ENCODE measurements at regions not wholly inside any gene's neighbourhood (a gene's known extent, or its start where the extent isn't known, plus 50 kb on each side); places are given as distances from the start of the nearest gene placed in this dataset.

- Histone ChIP-seq H3K27ac (ENCODE audit: insufficient read depth, low read length) (no peak overlapping the region), H3K79me2 (ENCODE audit: control insufficient read depth, insufficient read depth, low read length) (no peaks in the 10 kb centered on the region), H4K20me1 (ENCODE audit: control insufficient read depth, extremely low read depth, insufficient read depth, low read length) (no peaks in the 10 kb centered on the region), H3K4me3 (replicated peaks in 1 of 4; ENCODE audit: control extremely low read depth in 1 of 4, insufficient read depth in 1 of 4, low read depth in 3 of 4, low read length in 4 of 4) (no peak overlapping the region), H3K9ac (ENCODE audit: insufficient read depth, low read length) (no peak overlapping the region), H2AFZ (ENCODE audit: low read length) (no peak overlapping the region), H3K4me2 (ENCODE audit: extremely low read depth, insufficient read depth, low read length) (no peak overlapping the region), H3K36me3 (ENCODE audit: control insufficient read depth, insufficient read depth, low read length) (no peaks in the 10 kb centered on the region), H3K4me1 (ENCODE audit: control insufficient read depth, extremely low read depth, insufficient read depth, low read length) (no peaks in the 10 kb centered on the region), H3K27me3 (ENCODE audit: control insufficient read depth, insufficient read depth, low read length) (no peaks in the 10 kb centered on the region), H3K9me3 (ENCODE audit: control insufficient read depth, insufficient read depth, low read depth, low read length) (no peaks in the 10 kb centered on the region)
- no peak for DNase-seq (ENCODE audit: low read depth in 2 of 2)
- TF ChIP-seq, protein P1, sequence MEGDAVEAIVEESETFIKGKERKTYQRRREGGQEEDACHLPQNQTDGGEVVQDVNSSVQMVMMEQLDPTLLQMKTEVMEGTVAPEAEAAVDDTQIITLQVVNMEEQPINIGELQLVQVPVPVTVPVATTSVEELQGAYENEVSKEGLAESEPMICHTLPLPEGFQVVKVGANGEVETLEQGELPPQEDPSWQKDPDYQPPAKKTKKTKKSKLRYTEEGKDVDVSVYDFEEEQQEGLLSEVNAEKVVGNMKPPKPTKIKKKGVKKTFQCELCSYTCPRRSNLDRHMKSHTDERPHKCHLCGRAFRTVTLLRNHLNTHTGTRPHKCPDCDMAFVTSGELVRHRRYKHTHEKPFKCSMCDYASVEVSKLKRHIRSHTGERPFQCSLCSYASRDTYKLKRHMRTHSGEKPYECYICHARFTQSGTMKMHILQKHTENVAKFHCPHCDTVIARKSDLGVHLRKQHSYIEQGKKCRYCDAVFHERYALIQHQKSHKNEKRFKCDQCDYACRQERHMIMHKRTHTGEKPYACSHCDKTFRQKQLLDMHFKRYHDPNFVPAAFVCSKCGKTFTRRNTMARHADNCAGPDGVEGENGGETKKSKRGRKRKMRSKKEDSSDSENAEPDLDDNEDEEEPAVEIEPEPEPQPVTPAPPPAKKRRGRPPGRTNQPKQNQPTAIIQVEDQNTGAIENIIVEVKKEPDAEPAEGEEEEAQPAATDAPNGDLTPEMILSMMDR (conservative IDR thresholded peaks at IDR 0.05 in 1 of 2, IDR thresholded peaks at IDR 0.05 in 1 of 2; ENCODE audit: low read depth in 1 of 2, low read length in 2 of 2), result no peak
- TF ChIP-seq EZH2 (IDR thresholded peaks at IDR 0.05; ENCODE audit: low read length, missing control alignments), result no peak
Observed at GRCh38 chr3:78420611-78421010, 1347.2 kb downstream of the ROBO1 start.

DNA sequence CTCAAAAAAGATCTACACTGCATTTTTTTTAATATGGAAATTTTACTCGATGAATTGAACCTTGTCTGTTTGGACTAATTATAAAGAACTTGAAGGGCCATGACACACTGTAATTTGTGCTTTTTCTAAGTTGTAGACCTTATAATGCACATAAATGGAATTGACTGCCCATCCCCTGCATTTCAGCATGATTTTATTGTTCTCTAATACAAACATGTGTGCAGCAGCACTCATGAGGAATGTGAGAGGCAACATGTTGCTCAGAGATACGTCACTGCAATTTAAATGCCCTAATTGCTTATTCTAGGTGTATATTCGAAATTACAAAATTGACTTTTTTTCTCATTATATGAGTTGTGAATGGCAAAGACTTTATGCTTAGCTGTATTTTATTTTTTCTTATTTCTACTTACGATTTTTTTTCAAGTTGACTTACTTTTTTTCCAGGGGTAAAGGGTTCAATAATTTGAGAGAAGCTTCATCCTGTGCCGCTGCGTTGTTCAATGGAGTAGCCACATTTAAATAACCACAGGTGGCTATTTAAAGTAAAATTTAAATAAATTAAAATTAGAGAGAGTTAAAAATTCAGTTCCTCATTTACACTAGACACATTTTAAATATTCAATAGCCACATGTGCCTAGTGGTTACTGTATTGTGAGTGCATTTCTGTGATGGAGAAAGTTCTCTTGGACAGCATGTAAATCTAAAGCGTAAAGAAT is 1346.4 kb downstream of the ROBO1 start:
- Histone ChIP-seq H3K4me3 (replicated peaks in 1 of 4; ENCODE audit: control extremely low read depth in 1 of 4, insufficient read depth in 1 of 4, low read depth in 3 of 4, low read length in 4 of 4) (no peak overlapping the region), H3K27me3 (ENCODE audit: control insufficient read depth, insufficient read depth, low read length) (no peaks in the 10 kb centered on the region), H3K4me2 (ENCODE audit: extremely low read depth, insufficient read depth, low read length) (no peak overlapping the region), H3K9ac (ENCODE audit: insufficient read depth, low read length) (no peak overlapping the region), H4K20me1 (ENCODE audit: control insufficient read depth, extremely low read depth, insufficient read depth, low read length) (no peaks in the 10 kb centered on the region), H3K36me3 (ENCODE audit: control insufficient read depth, insufficient read depth, low read length) (no peaks in the 10 kb centered on the region), H3K9me3 (ENCODE audit: control insufficient read depth, insufficient read depth, low read depth, low read length) (no peaks in the 10 kb centered on the region), H3K4me1 (ENCODE audit: control insufficient read depth, extremely low read depth, insufficient read depth, low read length) (no peaks in the 10 kb centered on the region), H3K27ac (ENCODE audit: insufficient read depth, low read length) (no peak overlapping the region), H3K79me2 (ENCODE audit: control insufficient read depth, insufficient read depth, low read length) (no peaks in the 10 kb centered on the region), H2AFZ (ENCODE audit: low read length) (no peak overlapping the region)
- TF ChIP-seq, protein P1 (conservative IDR thresholded peaks at IDR 0.05 in 1 of 2, IDR thresholded peaks at IDR 0.05 in 1 of 2; ENCODE audit: low read depth in 1 of 2, low read length in 2 of 2), result no peak
- no peak for TF ChIP-seq EZH2 (IDR thresholded peaks at IDR 0.05; ENCODE audit: low read length, missing control alignments)
- no peak for DNase-seq (ENCODE audit: low read depth in 2 of 2)

DNA sequence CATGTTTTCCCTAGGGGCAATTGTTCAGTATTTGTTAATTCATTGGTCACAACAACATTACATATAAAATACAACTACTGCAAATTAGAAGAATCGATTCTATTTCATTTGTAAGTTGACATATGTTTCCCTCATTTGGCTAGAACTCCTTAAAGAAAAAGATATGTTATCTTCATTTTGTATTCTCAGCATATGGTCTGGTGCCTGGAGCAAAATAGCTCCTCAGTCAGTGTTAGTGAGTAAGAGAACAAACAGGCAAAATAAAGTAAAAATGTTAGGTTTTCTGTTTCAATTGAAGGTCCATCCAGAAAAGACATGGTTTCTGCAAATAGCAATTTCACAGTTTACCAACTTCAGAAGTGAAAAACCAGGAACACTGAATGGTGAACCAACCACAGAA is 1343.1 kb downstream of the ROBO1 start:
- Histone ChIP-seq H4K20me1 (ENCODE audit: control insufficient read depth, extremely low read depth, insufficient read depth, low read length) (no peaks in the 10 kb centered on the region), H3K79me2 (ENCODE audit: control insufficient read depth, insufficient read depth, low read length) (no peaks in the 10 kb centered on the region), H3K9ac (ENCODE audit: insufficient read depth, low read length) (no peak overlapping the region), H3K4me1 (ENCODE audit: control insufficient read depth, extremely low read depth, insufficient read depth, low read length) (no peaks in the 10 kb centered on the region), H2AFZ (ENCODE audit: low read length) (no peak overlapping the region), H3K4me2 (ENCODE audit: extremely low read depth, insufficient read depth, low read length) (no peak overlapping the region), H3K27ac (ENCODE audit: insufficient read depth, low read length) (no peak overlapping the region), H3K27me3 (ENCODE audit: control insufficient read depth, insufficient read depth, low read length) (no peaks in the 10 kb centered on the region), H3K9me3 (ENCODE audit: control insufficient read depth, insufficient read depth, low read depth, low read length) (no peaks in the 10 kb centered on the region), H3K36me3 (ENCODE audit: control insufficient read depth, insufficient read depth, low read length) (no peaks in the 10 kb centered on the region), H3K4me3 (replicated peaks in 1 of 4; ENCODE audit: control extremely low read depth in 1 of 4, insufficient read depth in 1 of 4, low read depth in 3 of 4, low read length in 4 of 4) (no peak overlapping the region)
- no peak for DNase-seq (ENCODE audit: low read depth in 2 of 2)
- no peak for TF ChIP-seq EZH2 (IDR thresholded peaks at IDR 0.05; ENCODE audit: low read length, missing control alignments)
- TF ChIP-seq, protein P1 (conservative IDR thresholded peaks at IDR 0.05 in 1 of 2, IDR thresholded peaks at IDR 0.05 in 1 of 2; ENCODE audit: low read depth in 1 of 2, low read length in 2 of 2), result no peak

Data from fibroblast of lung (primary cell).